WI38 (cell line): ENCODE measurements at regions not wholly inside any gene's neighbourhood (a gene's known extent, or its start where the extent isn't known, plus 50 kb on each side); places are given as distances from the start of the nearest gene placed in this dataset.

Experiments
- H3K4me3 ChIP-seq: 2 replicates; pipeline ENCODE4 v1.5.1; 2011; ENCODE audit warnings: low read depth, mild to moderate bottlenecking, control low read depth, low read length
- CTCF ChIP-seq: IDR thresholded peaks from 2 replicates; pipeline ENCODE4 v1.5.1; 2012; ENCODE audit warnings: low read depth, mild to moderate bottlenecking, control low read depth, low read length

- no peak for TF ChIP-seq CTCF
- H3K4me3 ChIP-seq = no peak overlapping the region
These were observed 55.3 kb downstream of the SHANK2 start for GRCh38 chr11:71197096-71197495.

GRCh38 chr11:71194710-71195109 is 57.7 kb downstream of the SHANK2 start:
- no peak for TF ChIP-seq CTCF
- H3K4me3 ChIP-seq = no peak overlapping the region

- no peak for TF ChIP-seq CTCF
- H3K4me3 ChIP-seq = no peak overlapping the region
These were observed 58.9 kb downstream of the SHANK2 start for GRCh38 chr11:71193431-71193830.

- TF ChIP-seq CTCF = no peak
- no peak overlapping the region for H3K4me3 ChIP-seq
These were observed 59.7 kb downstream of the SHANK2 start for GRCh38 chr11:71192629-71193028.

- no peak overlapping the region for H3K4me3 ChIP-seq
- no peak for TF ChIP-seq CTCF
These were observed 61.2 kb downstream of the SHANK2 start for GRCh38 chr11:71191201-71191600.

- no peak for TF ChIP-seq CTCF
- H3K4me3 ChIP-seq = no peak overlapping the region
These were observed 61.8 kb downstream of the SHANK2 start for GRCh38 chr11:71190551-71190950.

- no peak overlapping the region for H3K4me3 ChIP-seq
- TF ChIP-seq CTCF = no peak
These were observed 62.5 kb downstream of the SHANK2 start for GRCh38 chr11:71189768-71190315.
